Kidney (tissue), 13 donors: ENCODE measurements at regions not wholly inside any gene's neighbourhood (a gene's known extent, or its start where the extent isn't known, plus 50 kb on each side); places are given as distances from the start of the nearest gene placed in this dataset.

Experiments used
- DNase-seq, 5 donors: peaks; one replicate each; pipeline ENCODE4 v3.0.0-alpha.2; 2013 to 2020
- FAIRE-seq: peaks from 2 replicates; lab custom pipeline; 2012; peaks lifted over from hg19 to GRCh38; lab: Jason Lieb, UNC
- H3K27ac ChIP-seq, 2 donors: one replicate each; pipeline ENCODE4 v1.7.0; 2013; ENCODE audit warnings: low read depth in 2 of 2, low read length in 2 of 2, inconsistent platforms in 1 of 2
- H3K27me3 ChIP-seq: one replicate; pipeline ENCODE4 v1.7.1; 2013; ENCODE audit warnings: low read length, inconsistent platforms; ENCODE audit not compliant: control insufficient read depth, insufficient read depth
- H3K36me3 ChIP-seq, 3 donors: one replicate each; pipeline versions ENCODE4 v1.7.0 to v1.7.1; 2013; ENCODE audit warnings: low read length in 3 of 3, control low read depth in 1 of 3, inconsistent platforms in 1 of 3; ENCODE audit not compliant: insufficient read depth in 3 of 3, control insufficient read depth in 2 of 3
- H3K4me1 ChIP-seq, 3 donors: one replicate each; pipeline versions ENCODE4 v1.7.0 to v1.7.1; 2013; ENCODE audit warnings: low read length in 3 of 3, inconsistent platforms in 1 of 3, low read depth in 1 of 3; ENCODE audit not compliant: control insufficient read depth in 2 of 3, insufficient read depth in 2 of 3
- H3K4me3 ChIP-seq, 3 donors: one replicate each; pipeline versions ENCODE4 v1.7.0 to v1.8.1; 2013; ENCODE audit warnings: low read length in 3 of 3, control low read depth in 1 of 3, inconsistent platforms in 1 of 3
- H3K9ac ChIP-seq, 3 donors: one replicate each; pipeline versions ENCODE4 v1.7.0 to v1.7.1; 2013; ENCODE audit warnings: low read length in 3 of 3, control low read depth in 1 of 3, inconsistent platforms in 1 of 3
- H3K9me3 ChIP-seq, 3 donors: one replicate each; pipeline versions ENCODE4 v1.7.0 to v1.7.1; 2013; ENCODE audit warnings: low read length in 3 of 3, control low read depth in 1 of 3, inconsistent platforms in 1 of 3; ENCODE audit not compliant: control insufficient read depth in 2 of 3, insufficient read depth in 1 of 3
- CTCF ChIP-seq: IDR thresholded peaks from 3 replicates; pipeline ENCODE4 v1.5.1; 2012; ENCODE audit warnings: mild to moderate bottlenecking, moderate library complexity, borderline replicate concordance; ENCODE audit not compliant: insufficient read depth; ENCODE audit errors: extremely low read depth
- intact Hi-C: fragments of 100-400 bp; cut with DNase I; formaldehyde crosslinking; loops from one replicate; pipeline ENCODE4 v1.11.1; 2022
- donor health status: control.
- donor health status: control.
- donor health status: control.
- donor health status: control.
- donor health status: control.
- donor health status: DM: yes; HTN: yes; CAD: no.
- donor health status: Normal renal cell carcinoma (clear cell type).

- Histone ChIP-seq H3K27me3 (no peaks in the 10 kb centered on the region), H3K9ac (no peak overlapping the region), H3K4me3 (no peak overlapping the region), H3K4me1 (no peaks in the 10 kb centered on the region), H3K36me3 (no peaks in the 10 kb centered on the region), H3K27ac (no peak overlapping the region), H3K9me3 (no peaks in the 10 kb centered on the region)
- FAIRE-seq, result no peak
- no peak for TF ChIP-seq CTCF
- intact Hi-C loops, result no loop called here
- no peak for DNase-seq
These were observed 508.9 kb upstream of the COX7C start for GRCh38 chr5:86108825-86109224.

- DNase-seq, result no peak
- no peak for TF ChIP-seq CTCF
- Histone ChIP-seq H3K36me3 (no peaks in the 10 kb centered on the region), H3K27me3 (no peaks in the 10 kb centered on the region), H3K9me3 (no peaks in the 10 kb centered on the region), H3K27ac (no peak overlapping the region), H3K4me1 (no peaks in the 10 kb centered on the region), H3K9ac (no peak overlapping the region), H3K4me3 (no peak overlapping the region)
- intact Hi-C loops, result no loop called here
- FAIRE-seq, result no peak
These were observed 505.5 kb upstream of the COX7C start for GRCh38 chr5:86112249-86112648.

- intact Hi-C loops, result no loop called here
These were observed 502.6 kb upstream of the COX7C start for GRCh38 chr5:86115164-86115563.

More at GRCh38 chr5:86115164-86115563, 502.6 kb upstream of the COX7C start:
- Histone ChIP-seq H3K9ac (no peak overlapping the region), H3K27ac (no peak overlapping the region), H3K9me3 (no peaks in the 10 kb centered on the region), H3K4me3 (no peak overlapping the region), H3K4me1 (no peaks in the 10 kb centered on the region), H3K27me3 (no peaks in the 10 kb centered on the region), H3K36me3 (no peaks in the 10 kb centered on the region)
- DNase-seq (no peak), FAIRE-seq (no peak)
- TF ChIP-seq CTCF, result no peak
